K562 (cell line): ENCODE measurements at regions not wholly inside any gene's neighbourhood (a gene's known extent, or its start where the extent isn't known, plus 50 kb on each side); places are given as distances from the start of the nearest gene placed in this dataset.
A peak's percentile ranks its signal among the peaks of the same experiment; 100 is the strongest.

Experiments
- ATAC-seq: fragments of 200-7000 bp; cut with Tn5 transposase; 3 replicates; pipeline ENCODE4 v1.9.1; 2020; ENCODE audit warnings: moderate library complexity
- BruUV-seq: library from RNA; stranded (reverse); fragments of 400-500 nt; replicated peaks from 2 replicates; lab custom pipeline; 2021; lab: Mats Ljungman, UMichigan
- CTCF ChIA-PET: fragments of 300-600 bp; formaldehyde crosslinking; extraction: SDS; loops from one replicate; lab custom pipeline; 2021; ENCODE audit warnings: low intra/inter-chr PET ratio; lab: Yijun Ruan, JAX
- POLR2A ChIA-PET: fragments of 300-600, 350-650 bp; sonication (Branson Sonifier 250); formaldehyde crosslinking; extraction: SDS; loops from one replicate; lab custom pipeline; 2021; ENCODE audit warnings: antibody characterized with exemption, inconsistent platforms; lab: Yijun Ruan, JAX
- DNase-seq, 4 experiments: peaks; one replicate each; pipeline versions ENCODE4 v3.0.0 to v3.0.0-alpha.2; 2011 to 2018; ENCODE audit warnings: low spot score in 3 of 4, mixed read lengths in 3 of 4; ENCODE audit errors: extremely low read depth in 1 of 4
- FAIRE-seq: peaks from 2 replicates; lab custom pipeline; 2011; peaks lifted over from hg19 to GRCh38; lab: Jason Lieb, UNC
- H2AFZ ChIP-seq: 2 replicates; pipeline ENCODE4 v1.6.0; 2011; ENCODE audit warnings: low read depth, low read length, control low read depth, inconsistent platforms
- H3K27ac ChIP-seq: fragments of 200-600 bp; 3 replicates; pipeline ENCODE4 v1.8.0; 2011; ENCODE audit warnings: low read depth, mild to moderate bottlenecking, control low read depth, inconsistent platforms, low read length, moderate library complexity, mixed read lengths; ENCODE audit errors: extremely low read depth
- H3K27me3 ChIP-seq, 2 experiments: fragments of 300-600 bp in 1 of 2; 2 replicates in 1 of 2; 3 replicates in 1 of 2; pipeline versions ENCODE4 v1.6.0 to v1.8.0; 2011; ENCODE audit warnings: inconsistent platforms in 2 of 2, low read length in 2 of 2, mild to moderate bottlenecking in 1 of 2, mixed read lengths in 1 of 2, moderate library complexity in 1 of 2; ENCODE audit not compliant: control insufficient read depth in 2 of 2, insufficient read depth in 2 of 2
- H3K36me3 ChIP-seq: fragments of 300-600 bp; 3 replicates; pipeline ENCODE4 v1.8.0; 2011; ENCODE audit warnings: mild to moderate bottlenecking, low read length, inconsistent platforms; ENCODE audit not compliant: control insufficient read depth, insufficient read depth
- H3K4me1 ChIP-seq, 2 experiments: fragments of 200-600 bp in 1 of 2; replicated peaks in 1 of 2; 2 replicates in 1 of 2; 3 replicates in 1 of 2; pipeline versions ENCODE4 v1.5.1 to v1.8.0; 2011; ENCODE audit warnings: inconsistent platforms in 2 of 2, low read length in 2 of 2, mild to moderate bottlenecking in 1 of 2, mixed read lengths in 1 of 2, moderate library complexity in 1 of 2; ENCODE audit not compliant: control insufficient read depth in 2 of 2, insufficient read depth in 2 of 2
- H3K4me2 ChIP-seq: 2 replicates; pipeline ENCODE4 v1.6.1; 2011; ENCODE audit warnings: low read length, control low read depth, inconsistent platforms, mixed read lengths; ENCODE audit not compliant: insufficient read depth
- H3K4me3 ChIP-seq: fragments of 200-600 bp; sonication (generic), shearing (Covaris generic); 2 replicates; pipeline ENCODE4 v1.5.1; 2016; ENCODE audit warnings: control low read depth, inconsistent platforms
- H3K79me2 ChIP-seq: fragments of 200-600 bp; 3 replicates; pipeline ENCODE4 v1.8.0; 2011; ENCODE audit warnings: low read length, inconsistent platforms; ENCODE audit not compliant: control insufficient read depth, insufficient read depth
- H3K9ac ChIP-seq, 2 experiments: 2 replicates each; pipeline versions ENCODE4 v1.6.0 to v1.6.1; 2011; ENCODE audit warnings: low read depth in 2 of 2, low read length in 2 of 2, control low read depth in 1 of 2, inconsistent platforms in 1 of 2, mild to moderate bottlenecking in 1 of 2, mixed read lengths in 1 of 2; ENCODE audit not compliant: insufficient read depth in 1 of 2
- H3K9me1 ChIP-seq: one replicate; pipeline ENCODE4 v1.6.0; 2011; ENCODE audit warnings: inconsistent platforms, mild to moderate bottlenecking, low read length, moderate library complexity; ENCODE audit not compliant: control insufficient read depth, insufficient read depth
- H3K9me3 ChIP-seq: replicated peaks from 2 replicates; pipeline ENCODE4 v1.5.1; 2011; ENCODE audit warnings: low read depth, low read length, inconsistent platforms; ENCODE audit not compliant: control insufficient read depth, insufficient read depth
- H4K20me1 ChIP-seq: replicated peaks from 2 replicates; pipeline ENCODE4 v1.6.1; 2011; ENCODE audit warnings: low read length, inconsistent platforms, mixed read lengths; ENCODE audit not compliant: control insufficient read depth, insufficient read depth
- BCLAF1 ChIP-seq, 2 experiments: fragments of 450-650 bp in 1 of 2; IDR thresholded peaks; 2 replicates each; pipeline ENCODE4 v1.6.1; 2011 to 2017; ENCODE audit warnings: low read depth in 2 of 2, antibody characterized with exemption in 1 of 2, borderline replicate concordance in 1 of 2, low read length in 1 of 2, mild to moderate bottlenecking in 1 of 2, mixed read lengths in 1 of 2; ENCODE audit not compliant: control insufficient read depth in 1 of 2
- CC2D1A ChIP-seq: fragments of 450-650 bp; IDR thresholded peaks from 2 replicates; pipeline ENCODE4 v1.6.1; 2017; ENCODE audit warnings: mild to moderate bottlenecking
- ELK3 ChIP-seq: fragments of 450-650 bp; formaldehyde crosslinking; IDR thresholded peaks from 2 replicates; pipeline ENCODE4 v1.4.0; 2020; ENCODE audit warnings: mild to moderate bottlenecking
- ETS1 ChIP-seq: conservative IDR thresholded peaks from 2 replicates; pipeline ENCODE4 v1.6.1; 2011; ENCODE audit warnings: low read depth, mild to moderate bottlenecking, low read length; ENCODE audit not compliant: control insufficient read depth
- GABPB1 ChIP-seq: sonication (generic); formaldehyde crosslinking; IDR thresholded peaks from 2 replicates; pipeline ENCODE4 v1.8.0; 2022; ENCODE audit warnings: mild to moderate bottlenecking, missing genetic modification reagents
- MTF1 ChIP-seq: fragments of 250-450 bp; sonication (Bioruptor Pico); IDR thresholded peaks from 2 replicates; pipeline ENCODE4 v1.9.0; 2021; ENCODE audit warnings: moderate library complexity, mild to moderate bottlenecking, inconsistent platforms, borderline replicate concordance
- NR1H2 ChIP-seq: sonication (generic); formaldehyde crosslinking; IDR thresholded peaks from 2 replicates; pipeline ENCODE4 v1.4.0; 2020; ENCODE audit warnings: mild to moderate bottlenecking, missing genetic modification reagents
- NR2C2 ChIP-seq, 2 experiments: fragments of 200-800 bp in 1 of 2; sonication (Bioruptor generic) in 1 of 2; sonication (generic) in 1 of 2; formaldehyde crosslinking in 1 of 2; IDR thresholded peaks; 2 replicates each; pipeline versions ENCODE4 v1.6.1 to v1.8.0; 2016 to 2022; ENCODE audit warnings: mild to moderate bottlenecking in 1 of 2, missing compliant biosample characterization in 1 of 2, missing genetic modification characterization in 1 of 2, missing genetic modification reagents in 1 of 2
- RAD21 ChIP-seq, 2 experiments: fragments of 250-450 bp in 1 of 2; fragments of 450-650 bp in 1 of 2; sonication (Bioruptor Pico) in 1 of 2; formaldehyde crosslinking in 1 of 2; IDR thresholded peaks in 1 of 2; conservative IDR thresholded peaks in 1 of 2; 2 replicates each; pipeline versions ENCODE4 v1.4.0 to v1.8.0; 2020 to 2022; ENCODE audit warnings: mild to moderate bottlenecking in 2 of 2, moderate library complexity in 1 of 2
- SNIP1 ChIP-seq: fragments of 450-650 bp; IDR thresholded peaks from 2 replicates; pipeline ENCODE4 v1.7.1; 2017; ENCODE audit warnings: low read depth, mild to moderate bottlenecking
- SP2 ChIP-seq: IDR thresholded peaks from 2 replicates; pipeline ENCODE4 v1.6.1; 2011; ENCODE audit warnings: mild to moderate bottlenecking, low read depth, low read length, moderate library complexity; ENCODE audit not compliant: poor library complexity, severe bottlenecking; ENCODE audit errors: extremely low read depth
- ZNF398 ChIP-seq: fragments of 250-450 bp; sonication (Bioruptor Pico); IDR thresholded peaks from 2 replicates; pipeline ENCODE4 v1.8.0; 2021; ENCODE audit warnings: moderate library complexity, mild to moderate bottlenecking, inconsistent platforms
- WGBS: fragments of 100-300 bp; shearing (Covaris generic); methylation state at CpG from one replicate; pipeline ENCODE4 v1.1.6; 2016; ENCODE audit warnings: low coverage, mixed read lengths; ENCODE audit not compliant: insufficient coverage; ENCODE audit errors: missing lambda C conversion rate; 5-methylcytosine and 5-hydroxymethylcytosine counted together
- in situ Hi-C: fragments of 300-500 bp; cut with MboI; formaldehyde crosslinking; loops from 4 replicates; pipeline ENCODE4 v1.15.0; 2018; ENCODE audit warnings: inconsistent platforms, mixed read lengths
- intact Hi-C: fragments of 100-400 bp; cut with micrococcal nuclease; formaldehyde crosslinking; loops from 2 replicates; pipeline ENCODE4 v1.14.2; 2022

GRCh38 chr3:148373961-148374360, 323.7 kb upstream of the AGTR1 start (continued):
- TF ChIP-seq CC2D1A (no peak), ZNF398 (CRISPR knock-in tag) (no peak), GABPB1 (CRISPR knock-in tag) (no peak), NR2C2 (CRISPR knock-in tag; IDR thresholded peaks at IDR 0.05) (no peak), NR2C2 (tag; IDR thresholded peaks at IDR 0.05) (no peak), ETS1 (no peak)

GRCh38 chr3:148379763-148380382, 317.8 kb upstream of the AGTR1 start:
- intact Hi-C loops (no loop called here), in situ Hi-C loops (no loop called here)
- CTCF ChIA-PET = no interaction called here
- H3K27me3 ChIP-seq = no peaks in the 10 kb centered on the region
- POLR2A ChIA-PET = no interaction called here
- no peak overlapping the region for H3K4me2 ChIP-seq
- ATAC-seq = no peak
- H3K9me1 ChIP-seq = no peaks in the 10 kb centered on the region
- FAIRE-seq = no peak
- H3K9me3 ChIP-seq = no peaks in the 10 kb centered on the region
- 0% methylated on average over 4 of the region's 4 CpGs for WGBS
- no peak overlapping the region for H2AFZ ChIP-seq
- no peak overlapping the region for H3K27ac ChIP-seq
- BruUV-seq = no TSS peak
- no peaks in the 10 kb centered on the region for H4K20me1 ChIP-seq
- no peak overlapping the region for H3K9ac ChIP-seq
- no peaks in the 10 kb centered on the region for H3K36me3 ChIP-seq
- no peak for DNase-seq
- no peaks in the 10 kb centered on the region for H3K79me2 ChIP-seq
- H3K4me1 ChIP-seq = no peaks in the 10 kb centered on the region
- no peak overlapping the region for H3K4me3 ChIP-seq
- no peak for TF ChIP-seq NR1H2 (CRISPR knock-in tag)
- no peak for TF ChIP-seq SNIP1
- TF ChIP-seq ELK3 (CRISPR knock-in tag) = no peak
- TF ChIP-seq RAD21 (CRISPR knock-in tag; conservative IDR thresholded peaks at IDR 0.05 in 1 of 2, IDR thresholded peaks at IDR 0.05 in 1 of 2) = peak in 1 of 2 experiments; percentile 34; a peak in 2 of 4 replicates
- no peak for TF ChIP-seq SP2
- no peak for TF ChIP-seq BCLAF1 (IDR thresholded peaks at IDR 0.05; ENCODE audit: borderline replicate concordance in 1 of 2, control insufficient read depth in 1 of 2, low read depth in 2 of 2, low read length in 1 of 2)
- no peak for TF ChIP-seq MTF1 (CRISPR knock-in tag)
